ENCODE measurements at regions not wholly inside any gene's neighbourhood (a gene's known extent, or its start where the extent isn't known, plus 50 kb on each side); places are given as distances from the start of the nearest gene placed in this dataset.
"Not testable (repeated sequence)": the region's sequence is repeated elsewhere in the genome, so short reads cannot be mapped to it uniquely, and the experiment has no call there.

DNA sequence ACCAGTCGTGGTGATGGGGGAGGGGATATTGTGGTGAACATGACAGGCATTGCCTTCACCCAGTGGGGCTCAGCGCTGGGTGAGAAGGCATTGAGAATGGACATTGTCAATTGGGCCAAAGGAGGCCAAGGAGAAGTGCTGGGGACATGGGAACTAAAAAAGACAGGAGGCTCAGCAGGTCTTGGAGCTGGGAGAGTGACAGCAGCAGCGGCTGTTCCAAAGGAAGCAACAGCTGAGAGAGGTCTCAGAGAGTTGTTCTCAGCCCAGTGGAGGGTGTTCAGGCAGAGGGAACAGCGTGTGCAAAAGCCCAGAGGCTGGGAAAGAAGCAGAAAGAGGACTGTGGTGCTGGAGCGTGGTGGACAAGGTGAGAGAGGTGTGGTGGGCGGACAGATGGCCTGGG lies 56.6 kb upstream of the ASNS start:
- not testable (repeated sequence) for H3K4me3 ChIP-seq (replicated peaks; ENCODE audit: low read depth, low read length); DNase-seq (ENCODE audit: low read depth)

DNA sequence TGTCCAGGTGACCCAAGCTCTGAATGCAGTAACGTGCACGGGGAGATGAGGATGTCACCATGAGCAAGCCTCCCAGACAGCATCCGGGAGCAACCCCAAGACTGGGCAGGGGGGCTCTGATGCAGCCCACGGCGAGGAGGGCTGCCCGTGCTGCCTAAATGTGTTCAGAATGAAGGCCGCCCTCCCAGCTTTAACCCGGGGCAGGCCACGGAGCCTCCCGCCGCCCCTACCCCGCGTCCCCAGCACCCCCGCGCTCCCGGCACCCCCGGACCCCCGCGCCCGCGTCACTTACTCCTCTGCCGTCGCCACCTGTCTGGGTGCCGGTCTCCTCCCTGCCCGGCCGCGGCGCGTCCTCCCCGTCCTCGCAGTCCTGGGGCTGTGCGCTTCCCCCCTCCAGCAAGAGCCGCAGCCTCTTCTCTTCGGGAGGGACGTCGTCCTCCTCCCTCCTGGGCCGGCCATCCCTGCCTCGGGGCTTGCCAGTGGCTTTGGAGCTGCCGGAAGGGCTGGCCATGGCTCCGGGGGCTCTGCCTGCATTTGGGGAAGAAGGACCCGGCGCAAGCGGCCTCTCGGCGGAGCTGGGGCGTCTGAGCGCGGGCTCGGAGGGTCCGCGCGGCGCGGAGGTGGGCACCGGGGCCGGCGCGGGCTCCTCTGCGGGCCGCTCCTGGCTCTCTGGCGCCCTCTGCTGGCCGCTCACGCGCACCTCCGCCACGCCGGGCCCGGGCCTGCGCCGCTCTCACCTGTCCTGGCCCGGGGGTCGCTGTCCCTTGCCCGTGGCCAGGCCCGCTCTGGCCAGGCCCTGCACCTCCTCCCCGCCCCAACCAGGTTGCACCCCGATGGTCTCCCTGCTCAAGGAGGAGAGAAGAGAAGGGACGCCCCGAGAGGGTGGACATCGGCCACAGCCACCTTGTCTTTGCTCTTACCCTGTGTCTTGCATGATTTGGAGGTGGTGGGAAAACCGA lies 55.9 kb upstream of the ASNS start:
- TF ChIP-seq, protein P1, sequence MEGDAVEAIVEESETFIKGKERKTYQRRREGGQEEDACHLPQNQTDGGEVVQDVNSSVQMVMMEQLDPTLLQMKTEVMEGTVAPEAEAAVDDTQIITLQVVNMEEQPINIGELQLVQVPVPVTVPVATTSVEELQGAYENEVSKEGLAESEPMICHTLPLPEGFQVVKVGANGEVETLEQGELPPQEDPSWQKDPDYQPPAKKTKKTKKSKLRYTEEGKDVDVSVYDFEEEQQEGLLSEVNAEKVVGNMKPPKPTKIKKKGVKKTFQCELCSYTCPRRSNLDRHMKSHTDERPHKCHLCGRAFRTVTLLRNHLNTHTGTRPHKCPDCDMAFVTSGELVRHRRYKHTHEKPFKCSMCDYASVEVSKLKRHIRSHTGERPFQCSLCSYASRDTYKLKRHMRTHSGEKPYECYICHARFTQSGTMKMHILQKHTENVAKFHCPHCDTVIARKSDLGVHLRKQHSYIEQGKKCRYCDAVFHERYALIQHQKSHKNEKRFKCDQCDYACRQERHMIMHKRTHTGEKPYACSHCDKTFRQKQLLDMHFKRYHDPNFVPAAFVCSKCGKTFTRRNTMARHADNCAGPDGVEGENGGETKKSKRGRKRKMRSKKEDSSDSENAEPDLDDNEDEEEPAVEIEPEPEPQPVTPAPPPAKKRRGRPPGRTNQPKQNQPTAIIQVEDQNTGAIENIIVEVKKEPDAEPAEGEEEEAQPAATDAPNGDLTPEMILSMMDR (IDR thresholded peaks at IDR 0.05; ENCODE audit: low read length, missing control alignments): peak; percentile 26
- peak overlapping the region; percentile 40 for H3K4me3 ChIP-seq (replicated peaks; ENCODE audit: low read depth, low read length)
- DNase-seq (ENCODE audit: low read depth): peak; percentile 25

Measured in fibroblast of pulmonary artery (primary cell).